H9 (cell line): ENCODE measurements at regions not wholly inside any gene's neighbourhood (a gene's known extent, or its start where the extent isn't known, plus 50 kb on each side); places are given as distances from the start of the nearest gene placed in this dataset.
A peak's percentile ranks its signal among the peaks of the same experiment; 100 is the strongest.

Experiments
- DNase-seq: peaks from one replicate; pipeline ENCODE4 v3.0.0-alpha.2; 2017
- H2AFZ ChIP-seq: one replicate; pipeline ENCODE4 v1.6.1; 2013; ENCODE audit warnings: mild to moderate bottlenecking, low read length, control low read depth, moderate library complexity
- H2AK5ac ChIP-seq: 2 replicates; pipeline ENCODE4 v1.6.1; 2013; ENCODE audit warnings: low read length, control low read depth, mixed read lengths; ENCODE audit not compliant: insufficient read length
- H2BK120ac ChIP-seq: one replicate; pipeline ENCODE4 v1.6.1; 2013; ENCODE audit warnings: low read depth, mild to moderate bottlenecking, low read length, control low read depth, inconsistent platforms; ENCODE audit not compliant: poor library complexity, severe bottlenecking
- H2BK12ac ChIP-seq: 2 replicates; pipeline ENCODE4 v1.6.1; 2013; ENCODE audit warnings: low read length, control low read depth, mixed read lengths, low read depth; ENCODE audit not compliant: insufficient read length
- H2BK15ac ChIP-seq: 2 replicates; pipeline ENCODE4 v1.6.1; 2013; ENCODE audit warnings: low read depth, low read length, control low read depth
- H2BK20ac ChIP-seq: one replicate; pipeline ENCODE4 v1.6.1; 2013; ENCODE audit warnings: low read depth, mild to moderate bottlenecking, low read length, control low read depth, inconsistent platforms; ENCODE audit not compliant: poor library complexity, severe bottlenecking
- H2BK5ac ChIP-seq: 2 replicates; pipeline ENCODE4 v1.6.1; 2013; ENCODE audit warnings: low read length, control low read depth, mixed read lengths; ENCODE audit not compliant: insufficient read length
- H3K14ac ChIP-seq: 2 replicates; pipeline ENCODE4 v1.6.1; 2013; ENCODE audit warnings: low read length, control low read depth; ENCODE audit not compliant: insufficient read depth
- H3K18ac ChIP-seq: 2 replicates; pipeline ENCODE4 v1.6.1; 2013; ENCODE audit warnings: low read depth, mild to moderate bottlenecking, mixed read lengths, low read length, control low read depth; ENCODE audit not compliant: insufficient read length
- H3K23ac ChIP-seq: 2 replicates; pipeline ENCODE4 v1.6.1; 2013; ENCODE audit warnings: low read length, control low read depth, mixed read lengths, low read depth; ENCODE audit not compliant: insufficient read length
- H3K23me2 ChIP-seq: 2 replicates; pipeline ENCODE4 v1.6.1; 2013; ENCODE audit warnings: low read depth, mild to moderate bottlenecking, mixed read lengths, low read length, control low read depth; ENCODE audit not compliant: insufficient read length, poor library complexity, severe bottlenecking
- H3K27ac ChIP-seq: 2 replicates; pipeline ENCODE4 v1.5.1; 2013; ENCODE audit warnings: low read length, control low read depth, mixed read lengths, low read depth; ENCODE audit not compliant: insufficient read length
- H3K27me3 ChIP-seq: 2 replicates; pipeline ENCODE4 v1.6.1; 2013; ENCODE audit warnings: low read length, control low read depth, inconsistent platforms; ENCODE audit not compliant: insufficient read depth
- H3K4ac ChIP-seq: 2 replicates; pipeline ENCODE4 v1.6.1; 2013; ENCODE audit warnings: low read depth, mild to moderate bottlenecking, control low read depth, inconsistent platforms, low read length, moderate library complexity
- H3K4me1 ChIP-seq: 2 replicates; pipeline ENCODE4 v1.6.1; 2013; ENCODE audit warnings: low read length, control low read depth, inconsistent platforms; ENCODE audit not compliant: insufficient read depth
- H3K4me2 ChIP-seq: 2 replicates; pipeline ENCODE4 v1.6.1; 2013; ENCODE audit warnings: low read length, control low read depth, mixed read lengths; ENCODE audit not compliant: insufficient read length, insufficient read depth
- H3K56ac ChIP-seq: 2 replicates; pipeline ENCODE4 v1.6.1; 2013; ENCODE audit warnings: low read depth, mild to moderate bottlenecking, mixed read lengths, low read length, control low read depth; ENCODE audit not compliant: insufficient read length
- H3K79me1 ChIP-seq: 2 replicates; pipeline ENCODE4 v1.6.1; 2013; ENCODE audit warnings: low read depth, mild to moderate bottlenecking, moderate library complexity, low read length, control low read depth, inconsistent platforms; ENCODE audit not compliant: insufficient read depth, poor library complexity, severe bottlenecking
- H3K79me2 ChIP-seq: 2 replicates; pipeline ENCODE4 v1.6.1; 2013; ENCODE audit warnings: low read length, control low read depth, inconsistent platforms; ENCODE audit not compliant: insufficient read depth
- H3K9ac ChIP-seq: 2 replicates; pipeline ENCODE4 v1.6.1; 2013; ENCODE audit warnings: low read length, control low read depth, mixed read lengths; ENCODE audit not compliant: insufficient read length; ENCODE audit errors: extremely low read depth
- H3K9me3 ChIP-seq: one replicate; pipeline ENCODE4 v1.6.1; 2013; ENCODE audit warnings: low read depth, low read length, inconsistent platforms; ENCODE audit not compliant: control insufficient read depth
- H3T11ph ChIP-seq: one replicate; pipeline ENCODE4 v1.6.1; 2013; ENCODE audit warnings: mild to moderate bottlenecking, low read length, control low read depth, inconsistent platforms
- H4K20me1 ChIP-seq: one replicate; pipeline ENCODE4 v1.6.1; 2013; ENCODE audit not compliant: control insufficient read depth, insufficient read length, insufficient read depth
- H4K5ac ChIP-seq: 2 replicates; pipeline ENCODE4 v1.6.1; 2013; ENCODE audit warnings: low read depth, mild to moderate bottlenecking, mixed read lengths, low read length, control low read depth; ENCODE audit not compliant: insufficient read length
- H4K8ac ChIP-seq: replicated peaks from 2 replicates; pipeline ENCODE4 v1.6.1; 2013; ENCODE audit warnings: low read length, control low read depth, mixed read lengths, low read depth; ENCODE audit not compliant: insufficient read length
- H4K91ac ChIP-seq: 2 replicates; pipeline ENCODE4 v1.6.1; 2013; ENCODE audit warnings: low read depth, mild to moderate bottlenecking, moderate library complexity, mixed read lengths, low read length, control low read depth; ENCODE audit not compliant: insufficient read length
- H3K27ac Mint-ChIP-seq, 3 experiments: 2 replicates in 2 of 3; 3 replicates in 1 of 3; pipeline ENCODE4 v1.8.0; 2020 to 2021; ENCODE audit warnings: mixed read lengths in 3 of 3, mild to moderate bottlenecking in 1 of 3, moderate library complexity in 1 of 3
- H3K27me3 Mint-ChIP-seq: 2 replicates; pipeline ENCODE4 v1.8.0; 2021; ENCODE audit warnings: low read depth, mild to moderate bottlenecking, moderate library complexity, mixed read lengths
- H3K36me3 Mint-ChIP-seq, 3 experiments: 2 replicates in 2 of 3; 3 replicates in 1 of 3; pipeline ENCODE4 v1.8.0; 2020 to 2021; ENCODE audit warnings: low read depth in 3 of 3, mixed read lengths in 3 of 3; ENCODE audit not compliant: insufficient read depth in 1 of 3
- H3K4me1 Mint-ChIP-seq, 2 experiments: 2 replicates each; pipeline ENCODE4 v1.8.0; 2020; ENCODE audit warnings: mixed read lengths in 2 of 2
- H3K4me3 Mint-ChIP-seq, 2 experiments: 2 replicates in 1 of 2; 3 replicates in 1 of 2; pipeline ENCODE4 v1.8.0; 2020 to 2021; ENCODE audit warnings: mild to moderate bottlenecking in 2 of 2, mixed read lengths in 2 of 2, moderate library complexity in 1 of 2
- H3K9me3 Mint-ChIP-seq, 2 experiments: 2 replicates in 1 of 2; 3 replicates in 1 of 2; pipeline ENCODE4 v1.8.0; 2020; ENCODE audit warnings: mild to moderate bottlenecking in 2 of 2, mixed read lengths in 2 of 2, moderate library complexity in 1 of 2
- WGBS: extraction: QIAGEN DNeasy Blood & Tissue Kit; methylation state at CpG from one replicate; pipeline ENCODE4 v1.1.7; 2013; ENCODE audit warnings: missing lambda C conversion rate, low lambda C conversion rate, mixed read lengths; ENCODE audit not compliant: insufficient read length; ENCODE audit errors: extremely low coverage; 5-methylcytosine and 5-hydroxymethylcytosine counted together
- TF ChIP-seq, protein P1 (sequence below): fragments of 200-600 bp; sonication (generic); conservative IDR thresholded peaks from 3 replicates; pipeline ENCODE4 v1.8.0; 2021; ENCODE audit warnings: antibody characterized with exemption, mild to moderate bottlenecking

DNA sequence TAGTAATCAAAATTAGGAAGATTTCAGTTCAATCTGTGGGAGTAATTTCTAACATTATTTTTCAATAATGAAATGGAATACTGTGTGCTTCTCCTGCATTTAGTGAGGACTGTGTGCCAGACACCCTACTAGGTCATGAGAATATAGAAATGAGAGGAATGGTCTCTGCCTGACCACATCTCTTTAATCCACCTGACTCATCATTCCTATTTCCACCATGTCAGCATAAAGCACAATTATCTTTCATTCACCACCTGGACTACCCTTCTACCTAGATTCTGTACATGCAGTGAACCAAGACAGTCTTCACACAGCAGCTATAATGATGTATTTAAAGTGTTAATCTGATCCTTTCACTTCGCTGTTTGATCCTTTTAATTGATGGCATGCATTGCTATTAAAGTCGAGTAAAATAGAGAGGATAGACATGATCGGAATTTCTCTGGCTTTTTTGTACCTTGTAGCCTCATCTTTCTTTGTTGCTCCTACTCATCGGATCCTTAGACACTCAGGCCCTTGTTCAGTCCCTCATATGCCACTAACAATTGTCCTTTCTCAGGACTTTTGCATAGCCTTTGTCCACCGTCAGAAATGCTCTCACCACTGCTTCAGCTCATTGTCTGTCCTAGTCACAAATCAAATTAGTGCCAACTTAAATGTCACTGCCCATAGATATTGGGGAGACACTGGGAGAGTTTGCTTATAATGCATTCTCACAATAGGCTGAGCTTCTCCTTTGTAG is 1037.1 kb downstream of the REEP3 start:
- Histone ChIP-seq H3K9ac (no peak overlapping the region), H4K20me1 (no peaks in the 10 kb centered on the region), H3K4me1 (no peaks in the 10 kb centered on the region), H2BK120ac (no peak overlapping the region), H3K4ac (no peak overlapping the region), H3K56ac (no peak overlapping the region), H4K91ac (no peak overlapping the region), H3K23me2 (no peaks in the 10 kb centered on the region), H2AK5ac (no peak overlapping the region), H3K9me3 (no peaks in the 10 kb centered on the region), H3T11ph (no peak overlapping the region), H3K14ac (no peak overlapping the region), H3K4me2 (no peak overlapping the region), H4K8ac (no peak overlapping the region), H2BK15ac (no peak overlapping the region), H2AFZ (no peak overlapping the region), H4K5ac (no peak overlapping the region), H2BK5ac (no peak overlapping the region), H2BK20ac (no peak overlapping the region), H2BK12ac (no peak overlapping the region), H3K18ac (no peak overlapping the region), H3K27ac (no peak overlapping the region), H3K79me2 (no peaks in the 10 kb centered on the region), H3K27me3 (no peaks in the 10 kb centered on the region), H3K23ac (no peak overlapping the region), H3K79me1 (no peaks in the 10 kb centered on the region)
- Mint-ChIP-seq H3K4me3 (no peak overlapping the region), H3K36me3 (no peaks in the 10 kb centered on the region), H3K9me3 (0 out of 5 replicates have a peak, but pooled peaks cover 0 to 4% of the 10 kb centered on the region in 2 experiments), H3K27me3 (no peaks in the 10 kb centered on the region), H3K27ac (peak overlapping the region in 1 of 3 experiments; percentile 53; a peak in 2 of 7 replicates), H3K4me1 (no peaks in the 10 kb centered on the region)
- WGBS = no CpG with 5 or more reads among the region's 5 CpGs
- TF ChIP-seq, protein P1, sequence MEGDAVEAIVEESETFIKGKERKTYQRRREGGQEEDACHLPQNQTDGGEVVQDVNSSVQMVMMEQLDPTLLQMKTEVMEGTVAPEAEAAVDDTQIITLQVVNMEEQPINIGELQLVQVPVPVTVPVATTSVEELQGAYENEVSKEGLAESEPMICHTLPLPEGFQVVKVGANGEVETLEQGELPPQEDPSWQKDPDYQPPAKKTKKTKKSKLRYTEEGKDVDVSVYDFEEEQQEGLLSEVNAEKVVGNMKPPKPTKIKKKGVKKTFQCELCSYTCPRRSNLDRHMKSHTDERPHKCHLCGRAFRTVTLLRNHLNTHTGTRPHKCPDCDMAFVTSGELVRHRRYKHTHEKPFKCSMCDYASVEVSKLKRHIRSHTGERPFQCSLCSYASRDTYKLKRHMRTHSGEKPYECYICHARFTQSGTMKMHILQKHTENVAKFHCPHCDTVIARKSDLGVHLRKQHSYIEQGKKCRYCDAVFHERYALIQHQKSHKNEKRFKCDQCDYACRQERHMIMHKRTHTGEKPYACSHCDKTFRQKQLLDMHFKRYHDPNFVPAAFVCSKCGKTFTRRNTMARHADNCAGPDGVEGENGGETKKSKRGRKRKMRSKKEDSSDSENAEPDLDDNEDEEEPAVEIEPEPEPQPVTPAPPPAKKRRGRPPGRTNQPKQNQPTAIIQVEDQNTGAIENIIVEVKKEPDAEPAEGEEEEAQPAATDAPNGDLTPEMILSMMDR = no peak
- DNase-seq = no peak
